Tongue (tissue), 1 donor: ENCODE measurements at regions not wholly inside any gene's neighbourhood (a gene's known extent, or its start where the extent isn't known, plus 50 kb on each side); places are given as distances from the start of the nearest gene placed in this dataset. TPM values are rescaled to one million over a fixed set of nuclear protein-coding genes. Genes with fewer than 3 reads are reported as not detected.

Experiments used
- small RNA-seq: library from RNA; depleted of rRNA; stranded (forward); fragments of <200 nt; gene quantifications from one replicate; pipeline ENCODE3, GENCODE V24; 2014; ENCODE audit warnings: low replicate concordance

Small RNA genes lying in the stretch of these regions (small RNA-seq; reads per million reads assigned to genes)
- gene RNU6-366P: not detected
